H1 (cell line): ENCODE measurements at regions not wholly inside any gene's neighbourhood (a gene's known extent, or its start where the extent isn't known, plus 50 kb on each side); places are given as distances from the start of the nearest gene placed in this dataset.

Source experiments
- CTCF ChIA-PET: fragments of 300-600 bp; sonication (Branson Sonifier 250); formaldehyde crosslinking; loops from one replicate; lab custom pipeline; 2021; ENCODE audit not compliant: partially characterized antibody; lab: Charles Lee
- POLR2A ChIA-PET: fragments of 300-600 bp; sonication (Branson Sonifier 250); formaldehyde crosslinking; loops from one replicate; lab custom pipeline; 2021; ENCODE audit warnings: inconsistent platforms; ENCODE audit not compliant: partially characterized antibody; lab: Charles Lee
- DNase-seq, 2 experiments: peaks; one replicate each; pipeline versions ENCODE4 v3.0.0 to v3.0.0-alpha.2; 2010 to 2022; ENCODE audit warnings: low spot score in 2 of 2, low read depth in 1 of 2, mixed read lengths in 1 of 2
- FAIRE-seq: peaks from 2 replicates; lab custom pipeline; 2011; peaks lifted over from hg19 to GRCh38; lab: Jason Lieb, UNC
- H2AFZ ChIP-seq: 2 replicates; pipeline ENCODE4 v1.8.1; 2012; ENCODE audit warnings: low read length, inconsistent platforms
- H2AK5ac ChIP-seq: 2 replicates; pipeline ENCODE4 v1.6.1; 2013; ENCODE audit warnings: low read depth, low read length
- H2BK120ac ChIP-seq: replicated peaks from 2 replicates; pipeline ENCODE3; 2013; ENCODE audit warnings: low read depth, low read length, inconsistent platforms
- H2BK12ac ChIP-seq: 2 replicates; pipeline ENCODE4 v1.6.1; 2013; ENCODE audit warnings: low read depth, low read length
- H2BK15ac ChIP-seq: 2 replicates; pipeline ENCODE4 v1.6.1; 2013; ENCODE audit warnings: low read length
- H2BK20ac ChIP-seq: 2 replicates; pipeline ENCODE4 v1.6.1; 2013; ENCODE audit warnings: low read length
- H2BK5ac ChIP-seq: 2 replicates; pipeline ENCODE4 v1.6.1; 2013; ENCODE audit warnings: low read depth, low read length
- H3K14ac ChIP-seq: 2 replicates; pipeline ENCODE4 v1.6.1; 2013; ENCODE audit warnings: inconsistent platforms; ENCODE audit not compliant: insufficient read length
- H3K18ac ChIP-seq: 2 replicates; pipeline ENCODE4 v1.6.1; 2013; ENCODE audit warnings: low read length; ENCODE audit errors: extremely low read depth
- H3K23ac ChIP-seq: 2 replicates; pipeline ENCODE4 v1.6.1; 2013; ENCODE audit warnings: inconsistent platforms; ENCODE audit not compliant: insufficient read length
- H3K23me2 ChIP-seq: 2 replicates; pipeline ENCODE4 v1.6.1; 2013; ENCODE audit warnings: low read depth, low read length
- H3K27ac ChIP-seq: 2 replicates; pipeline ENCODE4 v1.6.1; 2011; ENCODE audit warnings: low read depth, low read length, inconsistent platforms
- H3K27me3 ChIP-seq, 4 experiments: replicated peaks in 1 of 4; 1 replicate in 1 of 4; 2 replicates in 3 of 4; pipeline versions ENCODE4 v1.6.1 to v1.8.1; 2011 to 2013; ENCODE audit warnings: low read length in 3 of 4, mild to moderate bottlenecking in 3 of 4, inconsistent platforms in 2 of 4, mixed read lengths in 2 of 4, moderate library complexity in 1 of 4; ENCODE audit not compliant: control insufficient read depth in 3 of 4, insufficient read depth in 3 of 4; ENCODE audit errors: extremely low read depth in 1 of 4
- H3K36me3 ChIP-seq, 4 experiments: 2 replicates each; pipeline versions ENCODE4 v1.6.1 to v1.8.1; 2011 to 2013; ENCODE audit warnings: mild to moderate bottlenecking in 4 of 4, low read length in 3 of 4, moderate library complexity in 2 of 4, control low read depth in 1 of 4, inconsistent platforms in 1 of 4; ENCODE audit not compliant: insufficient read depth in 4 of 4, control insufficient read depth in 2 of 4
- H3K4ac ChIP-seq: replicated peaks from 2 replicates; pipeline ENCODE3; 2013; ENCODE audit warnings: low read length, low read depth, mixed read lengths, inconsistent platforms; ENCODE audit not compliant: insufficient read length
- H3K4me1 ChIP-seq, 4 experiments: replicated peaks in 1 of 4; 1 replicate in 1 of 4; 2 replicates in 3 of 4; pipeline versions ENCODE4 v1.6.1 to v1.8.1; 2011 to 2013; ENCODE audit warnings: low read length in 3 of 4, inconsistent platforms in 2 of 4, mixed read lengths in 1 of 4; ENCODE audit not compliant: insufficient read depth in 4 of 4, control insufficient read depth in 3 of 4
- H3K4me2 ChIP-seq, 2 experiments: 2 replicates each; pipeline versions ENCODE4 v1.6.1 to v1.8.1; 2011 to 2013; ENCODE audit warnings: low read depth in 2 of 2, low read length in 2 of 2, control low read depth in 1 of 2, inconsistent platforms in 1 of 2, mild to moderate bottlenecking in 1 of 2; ENCODE audit not compliant: insufficient read depth in 1 of 2
- H3K4me3 ChIP-seq, 4 experiments: fragments of 200-600, 300-600 bp in 1 of 4; sonication (generic), shearing (Covaris generic), sonication (Bioruptor Twin) in 1 of 4; 2 replicates each; pipeline versions ENCODE4 v1.5.1 to v1.8.1; 2011 to 2016; ENCODE audit warnings: low read length in 4 of 4, low read depth in 3 of 4, control low read depth in 2 of 4, inconsistent platforms in 2 of 4, mild to moderate bottlenecking in 2 of 4, mixed read lengths in 1 of 4, moderate library complexity in 1 of 4; ENCODE audit not compliant: insufficient read depth in 2 of 4; ENCODE audit errors: extremely low read depth in 1 of 4
- H3K56ac ChIP-seq: replicated peaks from 2 replicates; pipeline ENCODE3; 2013; ENCODE audit warnings: low read depth, mild to moderate bottlenecking, mixed read lengths, low read length, inconsistent platforms; ENCODE audit not compliant: insufficient read length
- H3K79me1 ChIP-seq: 2 replicates; pipeline ENCODE4 v1.6.1; 2013; ENCODE audit warnings: low read depth, low read length, control low read depth
- H3K79me2 ChIP-seq, 2 experiments: 2 replicates each; pipeline versions ENCODE4 v1.6.1 to v1.8.1; 2012 to 2013; ENCODE audit warnings: low read length in 2 of 2, mild to moderate bottlenecking in 2 of 2, inconsistent platforms in 1 of 2; ENCODE audit not compliant: insufficient read depth in 2 of 2, control insufficient read depth in 1 of 2
- H3K9ac ChIP-seq, 4 experiments: replicated peaks in 1 of 4; 1 replicate in 1 of 4; 2 replicates in 3 of 4; pipeline versions ENCODE4 v1.6.1 to v1.8.1; 2011 to 2013; ENCODE audit warnings: low read depth in 3 of 4, low read length in 3 of 4, control low read depth in 2 of 4, mild to moderate bottlenecking in 2 of 4, moderate library complexity in 2 of 4, inconsistent platforms in 1 of 4; ENCODE audit errors: extremely low read depth in 1 of 4
- H3K9me3 ChIP-seq, 2 experiments: 2 replicates each; pipeline versions ENCODE4 v1.6.1 to v1.8.1; 2012 to 2013; ENCODE audit warnings: mild to moderate bottlenecking in 2 of 2, moderate library complexity in 2 of 2, control low read depth in 1 of 2, inconsistent platforms in 1 of 2, low read depth in 1 of 2, low read length in 1 of 2, mixed read lengths in 1 of 2; ENCODE audit not compliant: insufficient read depth in 2 of 2
- H4K20me1 ChIP-seq, 2 experiments: replicated peaks in 1 of 2; 2 replicates each; pipeline versions ENCODE3 to v1.8.1; 2011 to 2013; ENCODE audit warnings: inconsistent platforms in 2 of 2, low read length in 2 of 2, mild to moderate bottlenecking in 1 of 2; ENCODE audit not compliant: insufficient read depth in 2 of 2, control insufficient read depth in 1 of 2
- H4K5ac ChIP-seq: 2 replicates; pipeline ENCODE4 v1.6.1; 2013; ENCODE audit warnings: low read length, low read depth, mixed read lengths, inconsistent platforms; ENCODE audit not compliant: insufficient read length
- H4K8ac ChIP-seq: 2 replicates; pipeline ENCODE4 v1.8.0; 2013; ENCODE audit warnings: mild to moderate bottlenecking, moderate library complexity, low read length, inconsistent platforms; ENCODE audit not compliant: insufficient read depth; ENCODE audit errors: extremely low read depth
- H4K91ac ChIP-seq: replicated peaks from 2 replicates; pipeline ENCODE3; 2013; ENCODE audit warnings: low read length, mixed read lengths, inconsistent platforms; ENCODE audit not compliant: insufficient read length
- BCL11A ChIP-seq, 2 experiments: IDR thresholded peaks; one replicate each; pipeline ENCODE4 v1.6.1; 2011; ENCODE audit warnings: low read depth in 2 of 2, low read length in 2 of 2, mild to moderate bottlenecking in 2 of 2
- CBX5 ChIP-seq: fragments of 300-800, 300-1000 bp; sonication (generic); IDR thresholded peaks from 2 replicates; pipeline ENCODE4 v1.7.1; 2016; ENCODE audit warnings: antibody characterized with exemption, low read length, low read depth
- RXRA ChIP-seq: IDR thresholded peaks from 2 replicates; pipeline ENCODE4 v1.6.1; 2011; ENCODE audit warnings: low read depth, mild to moderate bottlenecking, low read length, moderate library complexity; ENCODE audit not compliant: insufficient read depth
- SAP30 ChIP-seq: fragments of 300-600 bp; sonication (generic); IDR thresholded peaks from 2 replicates; pipeline ENCODE4 v1.7.1; 2012; ENCODE audit warnings: low read length, moderate library complexity, mild to moderate bottlenecking, inconsistent platforms; ENCODE audit not compliant: insufficient read depth, insufficient replicate concordance
- TBP ChIP-seq: IDR thresholded peaks from 2 replicates; pipeline ENCODE4 v1.6.1; 2011; ENCODE audit warnings: low read depth, low read length, improper control_type of control experiment
- USF2 ChIP-seq: IDR thresholded peaks from 2 replicates; pipeline ENCODE4 v1.6.1; 2011; ENCODE audit warnings: low read length, improper control_type of control experiment
- WGBS, 2 experiments: shearing (Covaris generic) in 1 of 2; methylation state at CpG; one replicate each; pipeline versions ENCODE4 v1.1.6 to v1.1.7; 2013 to 2015; ENCODE audit warnings: low lambda C conversion rate in 2 of 2, mixed read lengths in 2 of 2, inconsistent platforms in 1 of 2, low coverage in 1 of 2, missing lambda C conversion rate in 1 of 2; ENCODE audit not compliant: insufficient replicate concordance in 2 of 2, insufficient coverage in 1 of 2, insufficient read length in 1 of 2; ENCODE audit errors: extremely low coverage in 1 of 2, missing lambda C conversion rate in 1 of 2; 5-methylcytosine and 5-hydroxymethylcytosine counted together

- Histone ChIP-seq H3K36me3 (no peaks in the 10 kb centered on the region), H4K91ac (no peak overlapping the region), H3K27ac (no peak overlapping the region), H3K4ac (no peak overlapping the region), H3K27me3 (no peaks in the 10 kb centered on the region), H3K4me1 (no peaks in the 10 kb centered on the region), H3K9me3 (no peaks in the 10 kb centered on the region), H2BK20ac (no peak overlapping the region), H4K5ac (no peak overlapping the region), H3K23ac (no peak overlapping the region), H2BK5ac (no peak overlapping the region), H2BK12ac (no peak overlapping the region), H3K23me2 (no peaks in the 10 kb centered on the region), H3K18ac (no peak overlapping the region), H4K8ac (no peak overlapping the region), H2BK15ac (no peak overlapping the region), H3K79me1 (no peaks in the 10 kb centered on the region; the same call in 1 of the 2 replicates), H2BK120ac (no peak overlapping the region), H2AFZ (no peak overlapping the region), H2AK5ac (no peak overlapping the region), H3K56ac (no peak overlapping the region), H3K79me2 (no peaks in the 10 kb centered on the region), H4K20me1 (no peaks in the 10 kb centered on the region), H3K4me2 (no peak overlapping the region), H3K14ac (no peak overlapping the region), H3K4me3 (no peak overlapping the region), H3K9ac (no peak overlapping the region)
- DNase-seq, result no peak
- ChIA-PET POLR2A (no interaction called here), CTCF (interaction anchor here (1.2 kb wide), 1 partner anchor 417 kb away, joined by 3 read pairs; no protein-coding TSS in a partner anchor)
- FAIRE-seq, result no peak
- 89% methylated on average over 5 of the region's 5 CpGs; no CpG with 5 or more reads in 1 of the 2 experiments for WGBS, 2 experiments
- TF ChIP-seq RXRA (no peak), CBX5 (no peak), SAP30 (no peak), USF2 (no peak), TBP (no peak), BCL11A (IDR thresholded peaks at IDR 0.05; ENCODE audit: low read depth in 2 of 2, low read length in 2 of 2) (no peak)
Observed at GRCh38 chr17:27233776-27234175, 60.1 kb upstream of the WSB1 start.
